Activated CD8-positive, alpha-beta T cell treated with anti-CD3 and anti-CD28 coated beads for 36 hours (primary cell): ENCODE measurements at regions not wholly inside any gene's neighbourhood (a gene's known extent, or its start where the extent isn't known, plus 50 kb on each side); places are given as distances from the start of the nearest gene placed in this dataset.
"Not testable (repeated sequence)": the region's sequence is repeated elsewhere in the genome, so short reads cannot be mapped to it uniquely, and the experiment has no call there.

Experiments used
- ATAC-seq: fragments of 200-7000 bp; cut with Tn5 transposase; one replicate; pipeline ENCODE4 v1.10.0; 2021; ENCODE audit warnings: mild to moderate bottlenecking, moderate library complexity
- CTCF ChIA-PET: fragments of 350-600 bp; sonication (Branson Sonifier 250); formaldehyde crosslinking; loops from one replicate; lab custom pipeline; 2021; ENCODE audit warnings: antibody characterized with exemption; lab: Charles Lee
- POLR2A ChIA-PET: fragments of 350-600 bp; sonication (Branson Sonifier 250); formaldehyde crosslinking; loops from one replicate; lab custom pipeline; 2021; ENCODE audit warnings: antibody characterized with exemption; lab: Charles Lee
- DNase-seq: peaks from one replicate; pipeline ENCODE4 v3.0.0-alpha.2; 2020
- H3K27ac Mint-ChIP-seq: one replicate; pipeline ENCODE4 v1.8.0; 2021; ENCODE audit warnings: mild to moderate bottlenecking, mixed read lengths
- H3K27me3 Mint-ChIP-seq: one replicate; pipeline ENCODE4 v1.8.0; 2021; ENCODE audit warnings: mixed read lengths
- H3K36me3 Mint-ChIP-seq: one replicate; pipeline ENCODE4 v1.8.0; 2021; ENCODE audit warnings: low read depth, mixed read lengths
- H3K4me1 Mint-ChIP-seq: one replicate; pipeline ENCODE4 v1.8.0; 2021; ENCODE audit warnings: low read depth, mixed read lengths
- H3K4me3 Mint-ChIP-seq: one replicate; pipeline ENCODE4 v1.8.0; 2021; ENCODE audit warnings: mild to moderate bottlenecking, moderate library complexity, mixed read lengths
- H3K9me3 Mint-ChIP-seq: one replicate; pipeline ENCODE4 v1.8.0; 2021; ENCODE audit warnings: mixed read lengths
- intact Hi-C: fragments of 100-400 bp; cut with micrococcal nuclease; formaldehyde crosslinking; loops from one replicate; pipeline ENCODE4 v1.10.0; 2022
- TF ChIP-seq, protein P1 (sequence below): fragments of 200-600 bp; IDR thresholded peaks from one replicate; pipeline ENCODE4 v1.8.0; 2022; ENCODE audit warnings: antibody characterized with exemption, mild to moderate bottlenecking

GRCh38 chr11:91497847-91498246, 726.8 kb upstream of the FAT3 start:
- Mint-ChIP-seq H3K4me3 (no peak overlapping the region), H3K27me3 (no peaks in the 10 kb centered on the region), H3K9me3 (peaks cover 3% of the 10 kb centered on the region), H3K36me3 (no peaks in the 10 kb centered on the region), H3K27ac (no peak overlapping the region), H3K4me1 (no peaks in the 10 kb centered on the region)
- ATAC-seq (no peak), DNase-seq (no peak)
- TF ChIP-seq, protein P1, sequence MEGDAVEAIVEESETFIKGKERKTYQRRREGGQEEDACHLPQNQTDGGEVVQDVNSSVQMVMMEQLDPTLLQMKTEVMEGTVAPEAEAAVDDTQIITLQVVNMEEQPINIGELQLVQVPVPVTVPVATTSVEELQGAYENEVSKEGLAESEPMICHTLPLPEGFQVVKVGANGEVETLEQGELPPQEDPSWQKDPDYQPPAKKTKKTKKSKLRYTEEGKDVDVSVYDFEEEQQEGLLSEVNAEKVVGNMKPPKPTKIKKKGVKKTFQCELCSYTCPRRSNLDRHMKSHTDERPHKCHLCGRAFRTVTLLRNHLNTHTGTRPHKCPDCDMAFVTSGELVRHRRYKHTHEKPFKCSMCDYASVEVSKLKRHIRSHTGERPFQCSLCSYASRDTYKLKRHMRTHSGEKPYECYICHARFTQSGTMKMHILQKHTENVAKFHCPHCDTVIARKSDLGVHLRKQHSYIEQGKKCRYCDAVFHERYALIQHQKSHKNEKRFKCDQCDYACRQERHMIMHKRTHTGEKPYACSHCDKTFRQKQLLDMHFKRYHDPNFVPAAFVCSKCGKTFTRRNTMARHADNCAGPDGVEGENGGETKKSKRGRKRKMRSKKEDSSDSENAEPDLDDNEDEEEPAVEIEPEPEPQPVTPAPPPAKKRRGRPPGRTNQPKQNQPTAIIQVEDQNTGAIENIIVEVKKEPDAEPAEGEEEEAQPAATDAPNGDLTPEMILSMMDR: no peak
- ChIA-PET POLR2A (no interaction called here), CTCF (no interaction called here)
- intact Hi-C loops: no loop called here

- Mint-ChIP-seq H3K4me3 (no peak overlapping the region), H3K27ac (no peak overlapping the region), H3K36me3 (no peaks in the 10 kb centered on the region), H3K4me1 (no peaks in the 10 kb centered on the region), H3K27me3 (no peaks in the 10 kb centered on the region), H3K9me3 (peaks cover 6% of the 10 kb centered on the region)
- CTCF ChIA-PET: no interaction called here
- TF ChIP-seq, protein P1: no peak
- no peak for ATAC-seq
- no peak for DNase-seq
- POLR2A ChIA-PET: no interaction called here
- intact Hi-C loops: no loop called here
These were observed 728.8 kb upstream of the FAT3 start for GRCh38 chr11:91495837-91496236.

GRCh38 chr11:91489989-91490388, 734.6 kb upstream of the FAT3 start:
- TF ChIP-seq, protein P1: no peak
- ChIA-PET POLR2A (no interaction called here), CTCF (no interaction called here)
- Mint-ChIP-seq H3K36me3 (no peaks in the 10 kb centered on the region), H3K27ac (no peak overlapping the region), H3K9me3 (peaks cover 21% of the 10 kb centered on the region), H3K4me1 (no peaks in the 10 kb centered on the region), H3K4me3 (no peak overlapping the region), H3K27me3 (no peaks in the 10 kb centered on the region)
- DNase-seq: no peak
- intact Hi-C loops: no loop called here
- no peak for ATAC-seq

DNA sequence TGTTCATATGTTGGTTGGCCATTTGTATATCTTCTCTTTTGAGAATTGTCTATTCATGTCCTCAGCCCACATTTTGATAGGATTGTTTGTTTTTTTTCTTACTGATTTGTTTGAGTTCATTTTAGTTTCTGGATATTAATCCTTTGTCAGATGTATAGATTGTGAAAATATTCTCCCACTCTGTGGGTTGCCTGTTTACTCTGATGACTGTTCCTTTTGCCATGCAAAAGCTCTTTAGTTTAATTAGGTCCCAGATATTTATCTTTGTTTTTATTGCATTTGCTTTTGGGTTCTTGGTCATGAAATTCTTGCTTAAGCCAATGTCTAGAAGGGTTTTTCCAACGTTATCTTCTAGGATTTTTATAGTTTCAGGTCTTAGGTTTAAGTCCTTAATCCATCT, 740.7 kb upstream of the FAT3 start:
- H3K27me3 Mint-ChIP-seq, CTCF ChIA-PET, H3K27ac Mint-ChIP-seq, POLR2A ChIA-PET, DNase-seq, H3K4me1 Mint-ChIP-seq, ATAC-seq, intact Hi-C loops, H3K4me3 Mint-ChIP-seq, H3K36me3 Mint-ChIP-seq: not testable (repeated sequence)
- peaks cover 31% of the 10 kb centered on the region for H3K9me3 Mint-ChIP-seq

DNA sequence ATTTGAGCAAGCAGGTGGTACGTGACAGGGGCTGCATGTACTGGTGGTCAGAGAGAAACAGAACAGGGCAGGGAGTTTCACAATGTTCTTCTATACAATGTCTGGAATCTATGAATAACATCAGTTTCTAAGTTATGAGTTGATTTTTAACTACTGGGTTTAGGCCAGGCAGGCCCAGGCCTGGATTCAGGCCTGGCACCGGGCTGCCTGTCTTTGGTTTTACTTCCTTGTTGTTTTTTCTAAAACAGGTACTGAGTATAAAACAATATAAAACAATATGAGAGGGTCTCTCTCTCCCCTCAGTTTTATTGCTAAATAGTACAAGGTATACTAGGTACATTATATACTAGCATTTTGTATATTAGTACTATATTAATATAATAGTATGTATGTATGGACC, 742.7 kb upstream of the FAT3 start:
- H3K4me3 Mint-ChIP-seq, H3K4me1 Mint-ChIP-seq, ATAC-seq, H3K27ac Mint-ChIP-seq, H3K27me3 Mint-ChIP-seq, POLR2A ChIA-PET, intact Hi-C loops, DNase-seq, H3K36me3 Mint-ChIP-seq, CTCF ChIA-PET: not testable (repeated sequence)
- H3K9me3 Mint-ChIP-seq: peaks cover 36% of the 10 kb centered on the region

GRCh38 chr11:91470656-91471055, 754.0 kb upstream of the FAT3 start:
- Mint-ChIP-seq H3K27ac (no peak overlapping the region), H3K9me3 (peaks cover 7% of the 10 kb centered on the region), H3K4me3 (no peak overlapping the region), H3K27me3 (no peaks in the 10 kb centered on the region), H3K4me1 (no peaks in the 10 kb centered on the region), H3K36me3 (no peaks in the 10 kb centered on the region)
- intact Hi-C loops: no loop called here
- ChIA-PET POLR2A (no interaction called here), CTCF (no interaction called here)
- DNase-seq (no peak), ATAC-seq (no peak)
- TF ChIP-seq, protein P1: no peak
